ENCODE measurements at regions not wholly inside any gene's neighbourhood (a gene's known extent, or its start where the extent isn't known, plus 50 kb on each side); places are given as distances from the start of the nearest gene placed in this dataset.

- DNase-seq, result no peak
Measured at GRCh38 chr2:104468846-104469245, 385.1 kb upstream of the POU3F3 start.

- DNase-seq, result no peak
Measured at GRCh38 chr2:104472076-104472475, 381.8 kb upstream of the POU3F3 start.

- no peak for DNase-seq
Measured at GRCh38 chr2:104473546-104473945, 380.4 kb upstream of the POU3F3 start.

- DNase-seq, result no peak
Measured at GRCh38 chr2:104474716-104475115, 379.2 kb upstream of the POU3F3 start.

GRCh38 chr2:104476075-104476474 is 377.8 kb upstream of the POU3F3 start:
- DNase-seq, result no peak

GRCh38 chr2:104476563-104476988 is 377.3 kb upstream of the POU3F3 start:
- DNase-seq, result no peak

GRCh38 chr2:104481341-104481740 is 372.6 kb upstream of the POU3F3 start:
- no peak for DNase-seq

- no peak for DNase-seq
Measured at GRCh38 chr2:104487366-104487765, 366.5 kb upstream of the POU3F3 start.

GRCh38 chr2:104493698-104494097 is 360.2 kb upstream of the POU3F3 start:
- DNase-seq, result no peak

- no peak for DNase-seq
Measured at GRCh38 chr2:104501342-104501741, 352.6 kb upstream of the POU3F3 start.

GRCh38 chr2:104501929-104502328 is 352.0 kb upstream of the POU3F3 start:
- no peak for DNase-seq

- DNase-seq, result no peak
Measured at GRCh38 chr2:104502901-104503300, 351.0 kb upstream of the POU3F3 start.

- no peak for DNase-seq
Measured at GRCh38 chr2:104504331-104505073, 349.4 kb upstream of the POU3F3 start.

GRCh38 chr2:104518256-104518655 is 335.7 kb upstream of the POU3F3 start:
- no peak for DNase-seq

- no peak for DNase-seq
Measured at GRCh38 chr2:104521247-104521646, 332.7 kb upstream of the POU3F3 start.

- DNase-seq, result no peak
Measured at GRCh38 chr2:104523921-104524320, 330.0 kb upstream of the POU3F3 start.

GRCh38 chr2:104528101-104528500 is 325.8 kb upstream of the POU3F3 start:
- DNase-seq, result no peak

GRCh38 chr2:104531122-104531521 is 322.8 kb upstream of the POU3F3 start:
- DNase-seq, result no peak

GRCh38 chr2:104537116-104537515 is 316.8 kb upstream of the POU3F3 start:
- DNase-seq, result no peak

GRCh38 chr2:104538077-104538476 is 315.8 kb upstream of the POU3F3 start:
- no peak for DNase-seq

- peak; percentile 2 for DNase-seq
Measured at GRCh38 chr2:104539649-104540048, 314.3 kb upstream of the POU3F3 start.

GRCh38 chr2:104545055-104545454 is 308.9 kb upstream of the POU3F3 start:
- no peak for DNase-seq

GRCh38 chr2:104546537-104546936 is 307.4 kb upstream of the POU3F3 start:
- DNase-seq, result no peak

GRCh38 chr2:104547221-104547620 is 306.7 kb upstream of the POU3F3 start:
- no peak for DNase-seq

- no peak for DNase-seq
Measured at GRCh38 chr2:104561251-104561650, 292.7 kb upstream of the POU3F3 start.

Data from activated CD4-positive, alpha-beta T cell treated with anti-CD3 and anti-CD28 coated beads, Interleukin-2, amount 50 U/mL, for 16 hours (primary cell).